ENCODE measurements at regions not wholly inside any gene's neighbourhood (a gene's known extent, or its start where the extent isn't known, plus 50 kb on each side); places are given as distances from the start of the nearest gene placed in this dataset.

GRCh38 chrX:96447161-96447560 lies 237.5 kb upstream of the DIAPH2 start:
- TF ChIP-seq CTCF (optimal IDR thresholded peaks at IDR 0.05 in 1 of 3, IDR thresholded peaks at IDR 0.05 in 1 of 3, conservative IDR thresholded peaks at IDR 0.05 in 1 of 3; ENCODE audit: extremely low read depth in 1 of 3, insufficient read depth in 2 of 3, low read length in 3 of 3) = no peak
- TF ChIP-seq EZH2 (IDR thresholded peaks at IDR 0.05; ENCODE audit: low read length) = no peak

All from keratinocyte (primary cell).